GM21528 (cell line): ENCODE measurements at regions not wholly inside any gene's neighbourhood (a gene's known extent, or its start where the extent isn't known, plus 50 kb on each side); places are given as distances from the start of the nearest gene placed in this dataset.

Source experiments
- ATAC-seq: cut with Tn5 transposase; IDR thresholded peaks from one replicate; pipeline ENCODE4 v1.9.1; 2021; ENCODE audit warnings: mild to moderate bottlenecking, moderate library complexity; ENCODE audit not compliant: unreplicated experiment, low FRiP score

- no peak for ATAC-seq
Observed at GRCh38 chr12:69123311-69123710, 116.1 kb upstream of the CPSF6 start.

GRCh38 chr12:69123919-69124638, 115.3 kb upstream of the CPSF6 start:
- no peak for ATAC-seq

GRCh38 chr12:69129017-69129416, 110.4 kb upstream of the CPSF6 start:
- ATAC-seq, result no peak

GRCh38 chr12:69129564-69129963, 109.8 kb upstream of the CPSF6 start:
- no peak for ATAC-seq

- ATAC-seq, result no peak
Observed at GRCh38 chr12:69130064-69130463, 109.3 kb upstream of the CPSF6 start.

- no peak for ATAC-seq
Observed at GRCh38 chr12:69131077-69131476, 108.3 kb upstream of the CPSF6 start.

GRCh38 chr12:69136931-69137613, 102.3 kb upstream of the CPSF6 start:
- no peak for ATAC-seq

- no peak for ATAC-seq
Observed at GRCh38 chr12:69141074-69141473, 98.3 kb upstream of the CPSF6 start.

- no peak for ATAC-seq
Observed at GRCh38 chr12:69149270-69149669, 90.1 kb upstream of the CPSF6 start.

GRCh38 chr12:69150083-69150795, 89.1 kb upstream of the CPSF6 start:
- ATAC-seq, result no peak

- ATAC-seq, result no peak
Observed at GRCh38 chr12:69150796-69151127, 88.6 kb upstream of the CPSF6 start.

- no peak for ATAC-seq
Observed at GRCh38 chr12:69151254-69151764, 88.1 kb upstream of the CPSF6 start.

- ATAC-seq, result no peak
Observed at GRCh38 chr12:69154585-69155363, 84.6 kb upstream of the CPSF6 start.

- peak; percentile 93 for ATAC-seq
Observed at GRCh38 chr12:69157023-69157655, 82.2 kb upstream of the CPSF6 start.

GRCh38 chr12:69161829-69162228, 77.5 kb upstream of the CPSF6 start:
- no peak for ATAC-seq

GRCh38 chr12:69163681-69164362, 75.5 kb upstream of the CPSF6 start:
- ATAC-seq, result no peak

- ATAC-seq, result no peak
Observed at GRCh38 chr12:69167648-69168165, 71.7 kb upstream of the CPSF6 start.

GRCh38 chr12:69168363-69168762, 71.0 kb upstream of the CPSF6 start:
- no peak for ATAC-seq

GRCh38 chr12:69168828-69169227, 70.5 kb upstream of the CPSF6 start:
- no peak for ATAC-seq
